ENCODE measurements at regions not wholly inside any gene's neighbourhood (a gene's known extent, or its start where the extent isn't known, plus 50 kb on each side); places are given as distances from the start of the nearest gene placed in this dataset.

DNA sequence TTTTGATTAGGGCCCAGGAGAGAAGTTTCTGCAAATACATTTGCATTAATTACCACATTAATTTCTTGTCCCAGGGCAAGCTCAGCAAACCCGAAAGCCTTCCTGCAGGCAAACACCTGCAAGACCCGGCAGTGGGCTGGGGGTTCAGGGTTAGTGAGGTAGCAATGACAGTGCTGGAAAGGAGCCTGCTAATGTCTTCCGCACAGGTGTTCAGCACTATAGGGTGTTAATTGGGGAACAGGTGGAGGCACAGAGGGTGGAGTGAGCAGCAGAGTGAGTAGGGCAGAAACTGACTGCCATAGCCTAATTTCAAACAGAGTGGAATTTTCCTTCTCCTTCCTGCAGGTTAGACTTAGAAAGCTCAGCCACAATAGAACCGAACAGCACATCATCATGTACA lies 50.9 kb upstream of the UBASH3B start:
- Histone ChIP-seq H3K27ac (no peak overlapping the region), H3K27me3 (peaks cover 5% of the 10 kb centered on the region), H3K4me3 (no peak overlapping the region), H3K4me1 (no peaks in the 10 kb centered on the region), H3K36me3 (no peaks in the 10 kb centered on the region), H3K9me3 (no peaks in the 10 kb centered on the region)
- WGBS, 2 donors (ENCODE audit: low coverage in 1 of 2) = 83% methylated on average over 2 of the region's 4 CpGs
- TF ChIP-seq POLR2AphosphoS5 (IDR thresholded peaks at IDR 0.05) (no peak), EP300 (IDR thresholded peaks at IDR 0.05) (no peak), POLR2A (IDR thresholded peaks at IDR 0.05) (no peak)
- TF ChIP-seq, protein P1, sequence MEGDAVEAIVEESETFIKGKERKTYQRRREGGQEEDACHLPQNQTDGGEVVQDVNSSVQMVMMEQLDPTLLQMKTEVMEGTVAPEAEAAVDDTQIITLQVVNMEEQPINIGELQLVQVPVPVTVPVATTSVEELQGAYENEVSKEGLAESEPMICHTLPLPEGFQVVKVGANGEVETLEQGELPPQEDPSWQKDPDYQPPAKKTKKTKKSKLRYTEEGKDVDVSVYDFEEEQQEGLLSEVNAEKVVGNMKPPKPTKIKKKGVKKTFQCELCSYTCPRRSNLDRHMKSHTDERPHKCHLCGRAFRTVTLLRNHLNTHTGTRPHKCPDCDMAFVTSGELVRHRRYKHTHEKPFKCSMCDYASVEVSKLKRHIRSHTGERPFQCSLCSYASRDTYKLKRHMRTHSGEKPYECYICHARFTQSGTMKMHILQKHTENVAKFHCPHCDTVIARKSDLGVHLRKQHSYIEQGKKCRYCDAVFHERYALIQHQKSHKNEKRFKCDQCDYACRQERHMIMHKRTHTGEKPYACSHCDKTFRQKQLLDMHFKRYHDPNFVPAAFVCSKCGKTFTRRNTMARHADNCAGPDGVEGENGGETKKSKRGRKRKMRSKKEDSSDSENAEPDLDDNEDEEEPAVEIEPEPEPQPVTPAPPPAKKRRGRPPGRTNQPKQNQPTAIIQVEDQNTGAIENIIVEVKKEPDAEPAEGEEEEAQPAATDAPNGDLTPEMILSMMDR (IDR thresholded peaks at IDR 0.05) = no peak
- ATAC-seq = no peak

DNA sequence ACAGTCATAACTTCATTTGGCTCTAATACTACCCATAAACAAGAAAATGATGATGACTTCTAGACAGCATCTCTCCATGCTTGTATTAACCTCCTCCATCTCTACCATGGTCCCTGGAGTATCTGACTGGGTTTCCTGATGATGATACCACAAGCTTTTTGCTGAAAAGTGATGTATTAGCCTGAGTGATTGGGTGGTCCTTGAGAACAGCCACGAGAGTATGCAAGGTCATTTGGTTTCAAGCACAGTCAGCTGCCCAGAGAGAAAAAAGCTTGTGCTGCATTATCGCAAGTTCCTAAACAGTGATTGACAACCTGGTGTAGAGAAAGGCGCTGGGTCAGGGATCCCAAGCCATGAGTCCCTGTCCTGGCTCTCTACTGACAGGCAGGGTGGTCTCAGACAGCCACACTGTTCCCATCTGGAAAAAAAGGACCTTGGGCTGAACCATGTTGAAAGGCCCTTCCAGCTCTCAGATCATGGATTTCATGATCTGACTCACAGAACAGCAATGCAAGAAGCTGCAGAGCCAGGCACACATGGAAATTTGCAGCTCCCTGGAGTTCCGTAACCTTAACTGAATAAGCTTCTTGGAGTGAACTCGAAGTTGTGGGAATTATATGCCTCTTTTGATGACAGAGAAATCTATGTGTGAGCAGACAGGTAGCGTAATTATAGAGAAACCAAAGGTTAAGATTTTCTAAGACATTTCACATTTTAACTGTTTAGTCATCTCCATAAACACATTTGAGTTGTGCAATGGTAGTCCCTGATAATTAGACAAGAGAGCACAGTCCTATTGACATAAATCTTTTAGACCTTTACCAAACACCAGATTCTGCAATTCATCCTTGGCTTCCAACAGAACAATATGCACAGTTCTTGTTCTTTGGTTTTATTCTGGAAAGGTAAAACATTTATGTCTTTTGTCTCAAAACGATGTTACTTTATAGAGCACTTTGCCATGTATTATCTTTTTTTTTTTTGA lies 54.1 kb upstream of the UBASH3B start:
- ATAC-seq = peak; percentile 34
- Histone ChIP-seq H3K27me3 (peaks cover 5% of the 10 kb centered on the region), H3K27ac (no peak overlapping the region), H3K36me3 (no peaks in the 10 kb centered on the region), H3K9me3 (no peaks in the 10 kb centered on the region), H3K4me1 (no peaks in the 10 kb centered on the region), H3K4me3 (no peak overlapping the region)
- TF ChIP-seq EP300 (IDR thresholded peaks at IDR 0.05) (no peak), POLR2A (IDR thresholded peaks at IDR 0.05) (no peak), POLR2AphosphoS5 (IDR thresholded peaks at IDR 0.05) (no peak)
- TF ChIP-seq, protein P1 (IDR thresholded peaks at IDR 0.05) = no peak
- 46 to 82% methylated on average over 4 to 5 of the region's 7 CpGs for WGBS, 2 donors (ENCODE audit: low coverage in 1 of 2)

DNA sequence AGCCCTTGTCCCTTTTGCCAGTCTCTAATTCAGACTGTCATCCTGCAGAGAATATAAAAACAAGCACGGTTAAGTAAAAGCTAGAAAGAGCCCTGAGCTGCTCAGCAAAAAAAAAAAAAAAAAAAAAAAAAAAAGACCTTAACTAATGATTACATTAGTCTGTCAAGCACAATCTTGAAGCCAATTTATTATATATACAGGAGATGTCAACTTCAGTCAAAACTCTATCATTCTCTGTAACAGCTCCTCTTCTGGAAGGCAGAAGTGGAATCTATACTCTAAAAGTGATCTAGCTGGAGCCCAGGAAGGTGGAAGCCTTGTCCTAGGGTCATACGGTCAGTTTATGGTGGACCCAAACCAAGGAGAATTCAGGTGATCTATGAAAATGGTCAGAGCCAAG lies 55.2 kb upstream of the UBASH3B start:
- H3K27me3 ChIP-seq = peaks cover 5% of the 10 kb centered on the region
- WGBS, 2 donors (ENCODE audit: low coverage in 1 of 2) = 44 to 75% methylated on average over 2 of the region's 2 CpGs
- H3K36me3 ChIP-seq = no peaks in the 10 kb centered on the region
- TF ChIP-seq POLR2A (IDR thresholded peaks at IDR 0.05) (no peak), EP300 (IDR thresholded peaks at IDR 0.05) (no peak), POLR2AphosphoS5 (IDR thresholded peaks at IDR 0.05) (no peak)
- TF ChIP-seq, protein P1 (IDR thresholded peaks at IDR 0.05) = no peak
- no peak overlapping the region for H3K27ac ChIP-seq
- H3K4me3 ChIP-seq = no peak overlapping the region
- no peak for ATAC-seq
- H3K4me1 ChIP-seq = no peaks in the 10 kb centered on the region
- no peaks in the 10 kb centered on the region for H3K9me3 ChIP-seq

DNA sequence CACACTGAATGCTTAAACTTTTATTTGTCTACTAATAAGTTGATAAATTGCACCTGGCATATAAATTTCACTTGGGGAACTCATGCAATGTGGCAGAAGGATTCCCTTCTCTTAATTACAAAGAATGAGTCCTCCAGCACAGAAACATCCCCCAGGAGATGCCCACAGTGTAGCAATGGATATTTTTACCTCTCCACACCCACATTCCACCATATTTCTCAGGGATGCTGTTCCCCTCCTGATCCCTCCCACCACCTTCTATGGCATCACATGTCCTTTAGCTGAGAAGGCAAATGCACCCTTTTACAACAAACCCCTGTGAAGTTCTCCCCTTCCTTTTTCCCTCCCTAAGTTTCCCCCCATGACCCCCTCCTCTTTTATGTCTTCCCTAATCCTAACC lies 56.1 kb upstream of the UBASH3B start:
- no peaks in the 10 kb centered on the region for H3K36me3 ChIP-seq
- H3K9me3 ChIP-seq = no peaks in the 10 kb centered on the region
- peaks cover 5% of the 10 kb centered on the region for H3K27me3 ChIP-seq
- no peak for ATAC-seq
- no peak overlapping the region for H3K4me3 ChIP-seq
- no peak for TF ChIP-seq POLR2AphosphoS5 (IDR thresholded peaks at IDR 0.05)
- TF ChIP-seq POLR2A (IDR thresholded peaks at IDR 0.05) = no peak
- TF ChIP-seq EP300 (IDR thresholded peaks at IDR 0.05) = no peak
- TF ChIP-seq, protein P1 (IDR thresholded peaks at IDR 0.05) = no peak
- no peak overlapping the region for H3K27ac ChIP-seq
- no peaks in the 10 kb centered on the region for H3K4me1 ChIP-seq

DNA sequence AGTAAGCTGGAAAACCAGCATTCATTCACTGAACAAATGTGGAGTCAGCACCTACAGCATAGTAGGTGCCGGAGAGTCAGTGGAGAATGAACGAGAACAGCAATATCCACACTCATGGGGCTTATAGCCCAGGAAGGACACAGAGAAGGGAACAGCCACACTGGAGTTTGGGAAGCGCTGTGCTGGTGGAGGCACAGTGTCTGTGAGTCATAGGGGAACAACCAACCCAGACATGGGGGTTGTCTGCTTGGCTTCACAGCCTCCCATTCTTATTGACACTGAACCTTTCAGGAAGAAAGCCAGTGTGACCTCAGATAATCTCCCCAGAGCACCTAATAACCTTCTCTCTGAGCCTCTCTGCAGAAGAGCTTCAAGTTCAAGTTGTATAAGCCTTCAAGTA lies 56.6 kb upstream of the UBASH3B start:
- H3K9me3 ChIP-seq = no peaks in the 10 kb centered on the region
- WGBS, 2 donors (ENCODE audit: low coverage in 1 of 2) = 100% methylated on average over 2 of the region's 3 CpGs; no CpG with 5 or more reads in 1 of the 2 donors
- ATAC-seq = no peak
- H3K36me3 ChIP-seq = no peaks in the 10 kb centered on the region
- TF ChIP-seq POLR2A (IDR thresholded peaks at IDR 0.05) (no peak), POLR2AphosphoS5 (IDR thresholded peaks at IDR 0.05) (no peak), EP300 (IDR thresholded peaks at IDR 0.05) (no peak)
- TF ChIP-seq, protein P1 (IDR thresholded peaks at IDR 0.05) = no peak
- no peaks in the 10 kb centered on the region for H3K4me1 ChIP-seq
- H3K4me3 ChIP-seq = no peak overlapping the region
- peaks cover 5% of the 10 kb centered on the region for H3K27me3 ChIP-seq
- H3K27ac ChIP-seq = no peak overlapping the region
